ENCODE measurements at regions not wholly inside any gene's neighbourhood (a gene's known extent, or its start where the extent isn't known, plus 50 kb on each side); places are given as distances from the start of the nearest gene placed in this dataset.

GRCh38 chr7:106570146-106570545, 90.8 kb downstream of the CCDC71L start:
- no peaks in the 10 kb centered on the region for H4K20me1 ChIP-seq (ENCODE audit: insufficient read depth)
- RAD21 ChIA-PET (ENCODE audit: low non-redundant PET in 1 of 2, low total read pairs in 2 of 2, uncharacterized antibody in 2 of 2, unreplicated experiment in 2 of 2), result no interaction called here
- CTCF ChIA-PET, result no interaction called here
- no peak overlapping the region for H3K27ac ChIP-seq (ENCODE audit: low read depth, low read length)
- ATAC-seq, result no peak
- no peak overlapping the region for H2AFZ ChIP-seq (ENCODE audit: low read depth, low read length, poor library complexity, severe bottlenecking)
- H3K36me3 ChIP-seq (ENCODE audit: control insufficient read depth in 1 of 2, insufficient read depth in 2 of 2, low read length in 2 of 2), result no peaks in the 10 kb centered on the region
- intact Hi-C loops (cut with micrococcal nuclease), result no loop called here
- no peak for DNase-seq (ENCODE audit: low read depth, low spot score)
- no peak overlapping the region for H3K4me2 ChIP-seq (ENCODE audit: low read length)
- no peak overlapping the region for H3K9ac ChIP-seq (ENCODE audit: low read length)
- peaks cover 5 to 18% of the 10 kb centered on the region in 2 experiments; a peak in 2 of 4 replicates for H3K4me1 ChIP-seq (ENCODE audit: control insufficient read depth in 1 of 2, insufficient read depth in 2 of 2, low read length in 2 of 2)
- no peaks in the 10 kb centered on the region; the same call in 1 of the 2 replicates for H3K9me2 ChIP-seq (ENCODE audit: insufficient read depth)
- no peaks in the 10 kb centered on the region for H3K79me2 ChIP-seq (ENCODE audit: insufficient read depth, low read length)
- BruUV-seq (replicated peaks), result no TSS peak
- H3K27me3 ChIP-seq (ENCODE audit: insufficient read depth, low read length), result no peaks in the 10 kb centered on the region
- TF ChIP-seq REST (IDR thresholded peaks at IDR 0.05; ENCODE audit: low read depth) (no peak), SIN3A (IDR thresholded peaks at IDR 0.05; ENCODE audit: low read depth) (no peak), TCF7L2 (IDR thresholded peaks at IDR 0.05; ENCODE audit: borderline replicate concordance, extremely low read depth, insufficient read depth, insufficient read length) (no peak), EZH2phosphoT487 (IDR thresholded peaks at IDR 0.05; ENCODE audit: borderline replicate concordance) (no peak), RAD21 (IDR thresholded peaks at IDR 0.05; ENCODE audit: low read depth) (no peak), EZH2 (IDR thresholded peaks at IDR 0.05) (no peak), ZNF274 (IDR thresholded peaks at IDR 0.05; ENCODE audit: low read depth, low read length) (no peak), EGR1 (IDR thresholded peaks at IDR 0.05; ENCODE audit: low read depth) (no peak), CBX3 (IDR thresholded peaks at IDR 0.05; ENCODE audit: low read depth) (no peak), FOSL1 (IDR thresholded peaks at IDR 0.05; ENCODE audit: low read depth) (no peak)
- no peak overlapping the region for H3K4me3 ChIP-seq (replicated peaks in 1 of 2; ENCODE audit: low read depth in 1 of 2, low read length in 2 of 2)
- H3K9me3 ChIP-seq (ENCODE audit: control insufficient read depth in 1 of 2, insufficient read depth in 1 of 2, low read depth in 1 of 2, low read length in 2 of 2), result no peaks in the 10 kb centered on the region
- POLR2A ChIA-PET, result no interaction called here

Measured in HCT116 (cell line).